SK-N-SH (cell line): ENCODE measurements at regions not wholly inside any gene's neighbourhood (a gene's known extent, or its start where the extent isn't known, plus 50 kb on each side); places are given as distances from the start of the nearest gene placed in this dataset.

Experiments used
- CHD2 ChIP-seq: fragments of 150-350 bp; IDR thresholded peaks from 2 replicates; pipeline ENCODE4 v1.6.1; 2018; ENCODE audit warnings: low read length; ENCODE audit not compliant: partially characterized antibody
- CTCF ChIP-seq: fragments of 200-600 bp; sonication (generic); IDR thresholded peaks from 2 replicates; pipeline ENCODE4 v1.6.1; 2017; ENCODE audit warnings: antibody characterized with exemption, mild to moderate bottlenecking, moderate library complexity
- FOSL2 ChIP-seq: IDR thresholded peaks from 2 replicates; pipeline ENCODE4 v1.4.0; 2012; ENCODE audit warnings: low read depth, mild to moderate bottlenecking, moderate library complexity, borderline replicate concordance
- FOXM1 ChIP-seq: IDR thresholded peaks from 2 replicates; pipeline ENCODE4 v1.4.0; 2012; ENCODE audit warnings: low read depth, mild to moderate bottlenecking
- MAX ChIP-seq: IDR thresholded peaks from 2 replicates; pipeline ENCODE4 v1.4.0; 2012; ENCODE audit warnings: low read depth
- POLR2AphosphoS5 ChIP-seq: IDR thresholded peaks from 2 replicates; pipeline ENCODE4 v1.6.1; 2012; ENCODE audit warnings: low read depth, low read length
- REST ChIP-seq: IDR thresholded peaks from 2 replicates; pipeline ENCODE4 v1.6.1; 2012; ENCODE audit warnings: mild to moderate bottlenecking, low read depth, low read length, moderate library complexity
- RFX5 ChIP-seq: IDR thresholded peaks from 2 replicates; pipeline ENCODE4 v1.6.1; 2012; ENCODE audit warnings: mild to moderate bottlenecking, improper control_type of control experiment, low read length
- RXRA ChIP-seq: IDR thresholded peaks from 2 replicates; pipeline ENCODE4 v1.4.0; 2012; ENCODE audit warnings: low read depth, mild to moderate bottlenecking, borderline replicate concordance
- SIN3A ChIP-seq: IDR thresholded peaks from 2 replicates; pipeline ENCODE4 v1.6.1; 2012; ENCODE audit warnings: low read depth, mild to moderate bottlenecking, low read length, moderate library complexity, borderline replicate concordance
- USF1 ChIP-seq: IDR thresholded peaks from 2 replicates; pipeline ENCODE4 v1.4.0; 2012; ENCODE audit warnings: low read depth, borderline replicate concordance
- YY1 ChIP-seq: IDR thresholded peaks from 2 replicates; pipeline ENCODE4 v1.4.0; 2012; ENCODE audit warnings: low read depth, mild to moderate bottlenecking

- no peak for TF ChIP-seq CHD2
- no peak for TF ChIP-seq MAX
- no peak for TF ChIP-seq CTCF
- TF ChIP-seq RFX5: no peak
- TF ChIP-seq FOSL2: no peak
- TF ChIP-seq REST: no peak
- TF ChIP-seq POLR2AphosphoS5: no peak
- TF ChIP-seq USF1: no peak
- TF ChIP-seq SIN3A: no peak
- TF ChIP-seq YY1: no peak
- TF ChIP-seq FOXM1: no peak
- TF ChIP-seq RXRA: no peak
These were observed 568.8 kb upstream of the ADARB2 start for GRCh38 chr10:2306081-2306480.
